ENCODE measurements at regions not wholly inside any gene's neighbourhood (a gene's known extent, or its start where the extent isn't known, plus 50 kb on each side); places are given as distances from the start of the nearest gene placed in this dataset.

DNA sequence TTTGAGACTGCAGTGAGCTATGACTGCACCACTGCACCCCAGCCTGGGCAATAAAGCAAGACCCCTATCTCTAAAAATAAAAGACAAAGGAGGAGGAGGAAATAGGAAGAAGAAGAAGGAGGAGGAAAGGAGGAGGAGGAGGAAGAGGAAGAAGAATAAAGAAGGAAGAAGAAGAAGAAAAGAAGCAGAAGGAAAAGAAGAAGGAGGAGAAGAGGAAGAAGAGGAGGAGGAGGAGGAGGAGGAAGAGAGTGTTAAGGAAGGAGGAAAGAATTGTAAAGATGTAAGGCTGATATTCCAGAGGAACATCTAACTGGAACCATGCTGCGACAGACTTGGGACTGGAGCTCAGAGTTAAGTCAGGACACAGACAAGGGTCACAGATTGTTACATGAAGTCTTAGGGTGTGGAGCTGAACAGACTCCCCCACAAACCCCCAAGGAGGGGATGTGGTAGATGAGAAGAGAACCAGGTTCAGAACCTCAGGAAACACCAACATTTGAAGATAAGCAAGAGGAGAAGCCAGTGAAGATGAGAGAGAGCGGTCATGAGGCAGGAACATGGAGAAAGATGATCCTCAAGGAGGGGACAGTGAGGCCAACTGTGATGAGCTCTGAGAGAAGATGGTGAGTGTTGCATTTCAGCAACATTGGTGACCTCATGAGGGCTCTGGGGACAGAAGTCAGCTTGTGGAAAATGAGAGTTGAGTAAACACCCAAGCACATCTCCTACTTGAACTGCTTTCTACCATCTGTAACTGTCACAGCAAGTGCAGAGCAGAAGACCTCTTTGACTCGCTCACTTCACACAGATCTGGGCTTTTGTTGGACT lies 118.2 kb downstream of the CD164 start:
- TF ChIP-seq, protein P1, sequence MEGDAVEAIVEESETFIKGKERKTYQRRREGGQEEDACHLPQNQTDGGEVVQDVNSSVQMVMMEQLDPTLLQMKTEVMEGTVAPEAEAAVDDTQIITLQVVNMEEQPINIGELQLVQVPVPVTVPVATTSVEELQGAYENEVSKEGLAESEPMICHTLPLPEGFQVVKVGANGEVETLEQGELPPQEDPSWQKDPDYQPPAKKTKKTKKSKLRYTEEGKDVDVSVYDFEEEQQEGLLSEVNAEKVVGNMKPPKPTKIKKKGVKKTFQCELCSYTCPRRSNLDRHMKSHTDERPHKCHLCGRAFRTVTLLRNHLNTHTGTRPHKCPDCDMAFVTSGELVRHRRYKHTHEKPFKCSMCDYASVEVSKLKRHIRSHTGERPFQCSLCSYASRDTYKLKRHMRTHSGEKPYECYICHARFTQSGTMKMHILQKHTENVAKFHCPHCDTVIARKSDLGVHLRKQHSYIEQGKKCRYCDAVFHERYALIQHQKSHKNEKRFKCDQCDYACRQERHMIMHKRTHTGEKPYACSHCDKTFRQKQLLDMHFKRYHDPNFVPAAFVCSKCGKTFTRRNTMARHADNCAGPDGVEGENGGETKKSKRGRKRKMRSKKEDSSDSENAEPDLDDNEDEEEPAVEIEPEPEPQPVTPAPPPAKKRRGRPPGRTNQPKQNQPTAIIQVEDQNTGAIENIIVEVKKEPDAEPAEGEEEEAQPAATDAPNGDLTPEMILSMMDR (conservative IDR thresholded peaks at IDR 0.05; ENCODE audit: low read length) = no peak
- no peak for TF ChIP-seq EZH2phosphoT487 (IDR thresholded peaks at IDR 0.05; ENCODE audit: borderline replicate concordance, low read depth, low read length)
